HPDE6-E6E7 (cell line): ENCODE measurements at regions not wholly inside any gene's neighbourhood (a gene's known extent, or its start where the extent isn't known, plus 50 kb on each side); places are given as distances from the start of the nearest gene placed in this dataset.

ENCODE experiments used
- DNase-seq: peaks from one replicate; pipeline ENCODE4 v3.0.0; 2011; ENCODE audit warnings: missing footprints; ENCODE audit errors: extremely low spot score

- peak; percentile 20 for DNase-seq
These were observed 108.1 kb downstream of the DHX15 start for GRCh38 chr4:24476282-24476681.

GRCh38 chr4:24475756-24476155 lies 108.6 kb downstream of the DHX15 start:
- DNase-seq: no peak

DNA sequence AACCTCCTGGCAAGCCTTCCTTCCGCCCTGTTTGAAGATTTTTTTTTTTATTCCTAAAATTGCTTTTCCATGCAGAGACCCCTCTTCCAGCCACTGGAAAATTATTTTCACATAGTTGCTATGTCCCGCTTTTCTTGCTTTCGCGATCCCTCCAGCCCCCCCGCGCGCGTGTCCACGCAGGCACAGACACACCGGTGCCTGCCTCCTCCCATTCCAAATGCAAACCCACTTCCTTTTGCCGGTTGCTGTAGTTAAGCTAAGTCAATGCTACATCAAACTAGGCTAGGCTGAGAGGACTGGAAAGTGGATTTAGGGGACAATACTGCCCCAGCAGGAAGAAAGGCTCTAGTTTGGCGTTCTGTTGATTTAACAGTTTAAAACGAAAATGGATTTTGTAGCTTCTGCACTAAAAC lies 111.0 kb downstream of the DHX15 start:
- peak; percentile 16 for DNase-seq

GRCh38 chr4:24472514-24473308 lies 111.6 kb downstream of the DHX15 start:
- DNase-seq: peak; percentile 45

GRCh38 chr4:24472161-24472510 lies 112.2 kb downstream of the DHX15 start:
- no peak for DNase-seq

GRCh38 chr4:24471486-24472160 lies 112.7 kb downstream of the DHX15 start:
- no peak for DNase-seq

DNA sequence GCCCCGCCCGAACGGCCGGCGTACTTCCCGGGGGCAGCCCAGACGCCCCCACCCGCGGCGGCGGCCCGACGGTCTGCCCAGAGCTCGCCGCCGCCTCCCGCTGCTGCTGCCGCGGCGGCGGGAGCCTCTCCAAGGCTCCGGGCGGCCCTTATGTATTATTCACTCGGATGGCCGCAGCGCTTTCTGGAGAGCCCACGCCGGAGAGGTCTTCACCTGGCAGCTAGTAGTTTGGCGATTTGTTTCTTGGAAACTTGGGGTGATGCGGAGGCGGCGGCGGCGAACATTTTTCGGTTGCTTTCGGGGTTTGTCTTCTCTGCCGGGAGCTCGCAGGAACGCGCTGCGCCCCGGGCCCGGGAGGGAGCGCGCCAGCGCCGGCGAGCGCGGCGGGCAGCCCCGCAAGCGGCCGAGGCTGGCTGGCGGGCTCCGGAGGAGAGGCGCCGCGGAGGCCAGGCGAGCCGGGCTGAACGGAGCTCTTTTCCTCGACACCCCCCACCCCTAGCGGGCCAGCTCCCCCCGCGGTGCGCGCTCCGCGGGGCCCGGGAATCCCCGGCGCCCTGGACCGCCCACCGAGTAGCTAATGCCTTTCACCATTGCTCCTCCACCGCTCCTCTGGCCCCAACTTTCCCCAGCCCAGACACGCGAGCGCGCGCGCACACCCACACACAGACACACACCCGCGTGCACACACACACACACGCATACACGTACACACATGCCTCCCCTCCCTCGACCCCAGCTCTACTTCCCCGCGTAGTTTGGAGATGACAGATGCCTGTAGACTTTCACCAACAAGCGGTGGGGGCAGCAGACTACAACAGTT lies 113.5 kb downstream of the DHX15 start:
- peak; percentile 17 for DNase-seq

GRCh38 chr4:24468071-24468470 lies 116.3 kb downstream of the DHX15 start:
- DNase-seq: no peak

GRCh38 chr4:24464566-24464965 lies 119.8 kb downstream of the DHX15 start:
- DNase-seq: no peak

DNA sequence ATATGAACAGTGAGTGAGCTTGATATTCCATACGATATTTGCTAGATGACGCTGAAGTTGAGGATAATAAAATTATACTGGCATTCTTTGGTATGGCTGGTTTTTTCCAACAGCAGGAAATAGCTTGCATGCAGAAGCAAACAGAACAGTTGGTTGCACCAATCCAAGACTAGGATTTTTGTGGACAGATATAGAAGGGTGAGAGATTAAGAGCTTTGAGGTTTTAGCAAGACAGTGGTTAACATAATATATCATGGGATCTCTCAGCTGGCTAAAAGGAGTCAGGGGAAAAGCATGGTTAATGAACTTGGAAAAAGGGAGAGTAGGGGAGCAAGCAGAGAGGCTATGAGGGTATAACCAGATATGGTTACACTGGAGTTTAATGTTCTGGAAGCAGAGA lies 127.9 kb downstream of the DHX15 start:
- DNase-seq: no peak

- DNase-seq: no peak
These were observed 130.4 kb downstream of the DHX15 start for GRCh38 chr4:24453951-24454350.

DNA sequence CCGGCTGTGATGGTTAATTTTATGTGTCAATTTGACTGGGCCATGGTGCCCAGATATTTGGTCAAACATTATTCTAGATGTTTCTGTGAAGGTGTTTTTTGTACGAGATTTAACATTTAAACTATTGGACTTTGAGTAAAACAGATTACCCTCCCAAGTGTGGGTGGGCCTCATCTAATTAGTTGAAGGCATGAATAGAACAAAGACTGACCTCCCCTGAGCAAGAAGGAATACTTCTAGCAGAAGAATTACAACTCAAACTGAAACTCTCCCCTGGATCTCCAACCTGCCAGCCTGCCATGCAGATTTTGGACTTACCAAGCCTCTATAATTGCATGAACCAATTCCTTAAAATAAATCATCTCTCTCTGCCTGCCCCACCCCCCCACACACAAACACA lies 132.5 kb downstream of the DHX15 start:
- no peak for DNase-seq

DNA sequence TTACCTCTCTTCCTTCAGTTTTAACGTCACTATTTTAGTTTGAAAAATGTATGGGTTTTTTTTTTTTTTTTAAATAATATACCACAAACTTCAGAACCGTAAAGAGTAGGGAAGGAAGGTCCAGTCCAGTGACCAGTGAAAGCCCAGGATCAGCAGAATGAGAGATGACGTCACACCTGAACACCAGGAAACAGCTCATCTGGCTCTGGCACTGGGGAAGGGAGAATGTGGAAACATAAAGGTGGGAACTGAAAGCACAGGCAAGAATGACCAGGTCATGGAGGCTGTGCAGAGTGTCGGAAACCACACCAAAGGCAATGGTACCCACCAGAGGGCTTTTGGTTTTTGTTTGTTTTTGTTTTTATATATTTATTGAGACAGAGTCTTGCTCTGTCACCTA lies 141.2 kb downstream of the DHX15 start:
- no peak for DNase-seq

- no peak for DNase-seq
These were observed 143.6 kb downstream of the DHX15 start for GRCh38 chr4:24440765-24441164.

GRCh38 chr4:24434241-24434640 lies 150.1 kb downstream of the DHX15 start:
- DNase-seq: no peak

DNA sequence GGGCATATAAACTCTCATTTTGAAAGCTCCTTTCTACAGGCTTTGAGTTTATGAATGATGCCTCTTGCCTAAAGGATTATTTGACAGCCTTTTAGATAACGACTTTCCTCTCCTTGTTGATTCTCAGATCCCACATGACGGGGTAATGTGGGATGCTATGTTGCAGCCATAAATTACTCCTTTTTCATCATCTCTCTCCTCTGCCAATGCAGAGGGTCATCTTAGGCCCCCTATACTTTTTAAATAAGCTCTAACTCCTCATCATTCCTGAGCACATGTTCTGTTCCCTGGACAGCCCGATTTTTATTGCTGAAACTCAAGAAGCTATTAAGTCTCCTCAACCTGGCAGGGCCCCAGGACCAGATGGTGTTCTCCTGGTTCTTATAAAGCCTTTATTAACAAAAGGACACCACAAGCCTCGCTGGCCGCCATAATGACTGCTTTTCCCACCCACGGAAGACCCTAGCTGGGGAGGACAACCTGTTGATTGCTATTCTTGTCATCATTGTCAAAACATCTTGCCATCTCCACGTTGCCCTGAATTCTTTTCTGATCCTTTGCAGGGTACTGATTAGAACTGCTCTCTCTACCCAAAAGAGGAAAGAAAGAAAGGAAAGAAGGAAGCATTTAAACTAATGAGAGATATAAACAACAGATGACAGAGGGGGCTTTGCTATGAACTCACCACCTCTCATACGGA lies 150.7 kb downstream of the DHX15 start:
- DNase-seq: no peak

DNA sequence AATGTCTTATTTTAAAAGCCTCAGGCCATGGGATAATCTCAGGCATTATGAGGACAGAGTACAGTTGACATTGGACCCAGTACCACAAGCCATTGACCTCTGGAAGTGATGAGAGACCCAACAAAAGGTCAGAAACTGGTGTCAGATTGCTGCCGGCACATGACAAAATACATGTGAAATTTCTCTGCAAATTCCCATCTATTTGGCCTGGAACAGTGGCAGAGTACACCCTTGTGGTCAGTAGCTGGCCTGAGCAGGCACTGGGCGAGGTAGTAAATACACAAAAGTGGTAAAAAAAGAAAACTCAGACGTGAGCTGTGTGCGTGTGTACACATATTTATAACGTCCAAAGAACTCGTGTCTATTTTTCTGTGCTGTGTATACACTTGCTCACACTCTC lies 155.5 kb downstream of the DHX15 start:
- DNase-seq: no peak

- DNase-seq: no peak
These were observed 157.8 kb downstream of the DHX15 start for GRCh38 chr4:24426557-24426956.

- no peak for DNase-seq
These were observed 158.5 kb downstream of the DHX15 start for GRCh38 chr4:24425863-24426262.

DNA sequence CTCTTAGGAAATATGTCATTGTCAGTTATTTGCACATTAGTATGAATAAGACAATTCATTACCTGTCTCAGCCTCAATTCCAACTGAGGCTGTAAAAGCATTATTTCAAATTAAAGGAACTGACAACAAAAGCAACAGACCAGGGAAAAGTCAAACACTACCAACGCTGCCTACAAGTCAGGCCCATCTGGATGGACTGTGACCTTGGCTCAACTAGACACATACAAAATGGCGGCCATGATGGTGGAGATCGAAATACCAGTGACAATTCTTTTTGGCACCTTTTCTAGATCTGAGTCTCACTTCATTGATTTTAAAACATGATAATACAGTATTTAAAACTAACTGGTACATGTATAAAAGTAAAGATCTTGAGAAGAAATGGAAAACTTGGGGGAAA lies 160.7 kb downstream of the DHX15 start:
- no peak for DNase-seq

GRCh38 chr4:24422644-24423043 lies 161.7 kb downstream of the DHX15 start:
- no peak for DNase-seq
